ENCODE measurements at regions not wholly inside any gene's neighbourhood (a gene's known extent, or its start where the extent isn't known, plus 50 kb on each side); places are given as distances from the start of the nearest gene placed in this dataset.

GRCh38 chr12:116370886-116371580, 93.5 kb upstream of the MED13L start:
- peaks cover 7% of the 10 kb centered on the region for H3K27me3 Mint-ChIP-seq (ENCODE audit: low read depth)
- H3K36me3 Mint-ChIP-seq (ENCODE audit: low read depth), result no peaks in the 10 kb centered on the region
- H3K27ac Mint-ChIP-seq, result peak overlapping the region; percentile 71 to 94 (median 83)

GRCh38 chr12:116372815-116373214, 95.3 kb upstream of the MED13L start:
- Mint-ChIP-seq H3K4me1 (peaks cover 51% of the 10 kb centered on the region), H3K36me3 (ENCODE audit: low read depth) (no peaks in the 10 kb centered on the region), H3K4me3 (no peak overlapping the region)

More at GRCh38 chr12:116370886-116371580, 93.5 kb upstream of the MED13L start:
- H3K9me3 Mint-ChIP-seq, result peaks cover 3% of the 10 kb centered on the region
- peaks cover 47% of the 10 kb centered on the region for H3K4me1 Mint-ChIP-seq
- no peak for TF ChIP-seq CTCF (IDR thresholded peaks at IDR 0.05; ENCODE audit: unreplicated experiment in 3 of 3)
- no peak overlapping the region for H3K4me3 Mint-ChIP-seq

GRCh38 chr12:116373572-116374206, 96.2 kb upstream of the MED13L start:
- TF ChIP-seq CTCF (IDR thresholded peaks at IDR 0.05; ENCODE audit: unreplicated experiment in 3 of 3), result no peak
- peaks cover 7% of the 10 kb centered on the region for H3K27me3 Mint-ChIP-seq (ENCODE audit: low read depth)
- peak overlapping the region; percentile 69 to 74 (median 69) for H3K27ac Mint-ChIP-seq
- H3K9me3 Mint-ChIP-seq, result peaks cover 3% of the 10 kb centered on the region
- H3K4me1 Mint-ChIP-seq, result peaks cover 48% of the 10 kb centered on the region
- H3K36me3 Mint-ChIP-seq (ENCODE audit: low read depth), result no peaks in the 10 kb centered on the region
- no peak overlapping the region for H3K4me3 Mint-ChIP-seq

More at GRCh38 chr12:116372815-116373214, 95.3 kb upstream of the MED13L start:
- peaks cover 3% of the 10 kb centered on the region for H3K9me3 Mint-ChIP-seq
- no peak for TF ChIP-seq CTCF (IDR thresholded peaks at IDR 0.05; ENCODE audit: unreplicated experiment in 3 of 3)
- peaks cover 7% of the 10 kb centered on the region for H3K27me3 Mint-ChIP-seq (ENCODE audit: low read depth)
- H3K27ac Mint-ChIP-seq, result peak overlapping the region; percentile 69 to 74 (median 69)

GRCh38 chr12:116374207-116374606, 96.7 kb upstream of the MED13L start:
- no peak for TF ChIP-seq CTCF (IDR thresholded peaks at IDR 0.05; ENCODE audit: unreplicated experiment in 3 of 3)
- H3K4me3 Mint-ChIP-seq, result no peak overlapping the region
- no peaks in the 10 kb centered on the region for H3K36me3 Mint-ChIP-seq (ENCODE audit: low read depth)
- H3K4me1 Mint-ChIP-seq, result peaks cover 46% of the 10 kb centered on the region
- no peak overlapping the region for H3K27ac Mint-ChIP-seq
- peaks cover 3% of the 10 kb centered on the region for H3K9me3 Mint-ChIP-seq
- peaks cover 7% of the 10 kb centered on the region for H3K27me3 Mint-ChIP-seq (ENCODE audit: low read depth)

GRCh38 chr12:116375278-116375842, 97.9 kb upstream of the MED13L start:
- no peak for TF ChIP-seq CTCF (IDR thresholded peaks at IDR 0.05; ENCODE audit: unreplicated experiment in 3 of 3)
- Mint-ChIP-seq H3K9me3 (peaks cover 3% of the 10 kb centered on the region), H3K27ac (peak overlapping the region in 1 of 3 experiments; percentile 46), H3K4me3 (no peak overlapping the region), H3K36me3 (ENCODE audit: low read depth) (no peaks in the 10 kb centered on the region), H3K4me1 (peaks cover 46% of the 10 kb centered on the region), H3K27me3 (ENCODE audit: low read depth) (peaks cover 10% of the 10 kb centered on the region)

Data from nephron (organoid).